ENCODE measurements at regions not wholly inside any gene's neighbourhood (a gene's known extent, or its start where the extent isn't known, plus 50 kb on each side); places are given as distances from the start of the nearest gene placed in this dataset.
"Not testable (repeated sequence)": the region's sequence is repeated elsewhere in the genome, so short reads cannot be mapped to it uniquely, and the experiment has no call there.

- no peak for DNase-seq (ENCODE audit: low read depth in 3 of 3, low spot score in 2 of 3)
These were observed 109.6 kb upstream of the KLF13 start for GRCh38 chr15:31217067-31217466.

- no peak for DNase-seq (ENCODE audit: low read depth in 3 of 3, low spot score in 2 of 3)
These were observed 108.9 kb upstream of the KLF13 start for GRCh38 chr15:31217566-31218270.

DNA sequence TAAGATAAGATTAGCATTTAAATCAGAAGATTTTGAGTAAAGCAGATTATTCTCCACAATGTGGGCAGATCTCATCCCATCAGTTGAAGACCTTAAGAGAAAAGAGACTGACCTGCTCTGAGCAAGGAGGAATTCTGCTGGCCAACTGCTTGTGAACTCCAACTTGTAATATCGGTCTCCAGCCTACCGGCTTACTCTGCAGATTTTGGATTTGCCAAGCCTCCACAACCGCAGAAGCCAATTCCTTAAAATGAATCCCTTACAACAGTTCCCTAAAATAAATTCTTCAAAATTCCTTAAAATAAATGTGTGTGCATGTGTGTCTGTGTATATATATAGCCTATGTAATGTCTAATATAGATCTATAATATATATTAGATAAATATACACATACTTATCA lies 107.4 kb upstream of the KLF13 start:
- DNase-seq (ENCODE audit: low read depth in 3 of 3, low spot score in 2 of 3), result no peak

DNA sequence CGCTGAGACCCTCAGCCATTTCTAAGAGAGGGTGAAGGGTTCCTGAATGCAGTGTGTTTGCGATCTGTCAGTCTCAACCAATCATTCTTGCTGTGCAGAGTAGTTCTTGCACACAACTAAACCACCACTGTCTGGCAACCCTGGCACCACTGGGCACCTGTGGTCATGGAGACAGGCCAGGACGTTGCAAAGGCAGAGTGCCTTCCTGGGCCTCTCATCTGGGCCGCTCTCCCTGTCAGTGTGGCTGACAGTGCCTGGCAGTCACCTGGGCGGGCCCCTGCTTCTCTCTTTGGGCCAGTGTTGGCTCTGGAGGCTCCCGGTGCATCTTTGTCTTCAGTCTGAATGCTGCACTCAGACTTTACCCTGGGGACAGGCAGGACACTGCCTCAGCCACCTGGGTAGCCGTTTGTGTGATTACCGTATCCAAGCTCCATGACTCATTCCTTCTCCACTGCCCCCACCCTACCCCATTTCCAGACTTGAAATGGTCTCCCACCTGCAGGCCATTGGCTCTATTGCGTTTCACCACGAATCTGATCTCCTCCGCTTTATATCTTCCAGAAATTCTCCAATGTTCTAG lies 104.6 kb upstream of the KLF13 start:
- DNase-seq (ENCODE audit: low read depth in 3 of 3, low spot score in 2 of 3), result no peak

DNA sequence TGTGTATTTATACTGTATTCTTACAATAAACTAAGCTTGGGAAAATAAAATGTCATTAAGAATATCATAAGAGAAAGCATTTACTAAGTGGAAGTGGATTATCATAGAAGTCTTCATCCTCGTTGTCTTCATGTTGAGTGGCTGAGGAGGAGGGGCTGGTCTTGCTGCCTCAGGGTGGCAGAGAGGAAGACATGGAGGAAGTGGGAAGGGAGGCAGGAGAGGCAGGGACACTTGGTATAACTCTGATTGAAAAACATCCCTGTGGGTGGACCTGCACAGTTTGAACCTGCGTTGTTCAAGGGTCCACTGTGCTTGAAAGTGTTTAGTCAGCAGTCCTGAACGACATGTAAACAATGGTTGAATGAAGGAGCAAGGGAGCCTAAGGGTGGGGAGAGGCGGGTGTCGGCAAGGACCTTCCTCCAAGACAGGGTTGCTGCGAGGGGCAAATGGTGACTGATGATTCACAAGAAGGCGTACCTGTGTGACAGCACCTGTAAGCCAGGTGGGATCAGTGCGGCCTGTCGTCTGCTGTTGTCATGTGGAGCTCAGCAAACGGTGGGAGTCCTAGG lies 103.8 kb upstream of the KLF13 start:
- no peak for DNase-seq (ENCODE audit: low read depth in 3 of 3, low spot score in 2 of 3)

GRCh38 chr15:31223478-31224350 lies 102.9 kb upstream of the KLF13 start:
- DNase-seq (ENCODE audit: low read depth in 3 of 3, low spot score in 2 of 3), result no peak

- not testable (repeated sequence) for DNase-seq (ENCODE audit: low read depth in 3 of 3, low spot score in 2 of 3)
These were observed 102.0 kb upstream of the KLF13 start for GRCh38 chr15:31224661-31225060.

DNA sequence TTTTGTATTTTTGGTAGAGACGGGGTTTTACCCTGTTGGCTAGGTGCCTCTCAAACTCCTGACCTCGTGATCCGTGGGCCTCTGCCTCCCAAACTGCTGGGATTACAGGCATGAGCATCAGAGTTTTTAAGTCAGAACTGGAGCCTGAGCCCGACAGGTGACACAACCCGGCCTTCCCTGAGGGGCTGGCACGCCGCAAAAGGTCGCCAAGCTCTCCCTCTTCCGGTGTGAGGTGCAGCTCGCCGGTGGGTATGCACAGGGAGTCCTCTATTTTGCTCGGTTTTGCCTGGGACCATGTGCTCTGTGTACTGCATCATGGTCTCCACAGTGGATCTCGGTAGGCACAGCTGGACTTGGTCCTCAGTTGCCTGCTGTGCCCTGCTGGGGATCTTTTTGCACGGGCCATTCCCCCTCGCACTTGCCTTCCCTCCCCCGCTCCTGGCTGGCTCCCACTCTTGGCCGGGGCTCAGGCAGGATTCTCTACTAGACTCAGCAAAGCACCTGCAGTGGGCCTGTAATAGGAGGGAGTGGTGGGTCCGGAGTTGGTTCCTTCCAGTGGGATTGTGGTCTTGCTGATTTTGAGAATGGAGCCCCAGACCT lies 101.2 kb upstream of the KLF13 start:
- DNase-seq (ENCODE audit: low read depth in 3 of 3, low spot score in 2 of 3), result no peak

DNA sequence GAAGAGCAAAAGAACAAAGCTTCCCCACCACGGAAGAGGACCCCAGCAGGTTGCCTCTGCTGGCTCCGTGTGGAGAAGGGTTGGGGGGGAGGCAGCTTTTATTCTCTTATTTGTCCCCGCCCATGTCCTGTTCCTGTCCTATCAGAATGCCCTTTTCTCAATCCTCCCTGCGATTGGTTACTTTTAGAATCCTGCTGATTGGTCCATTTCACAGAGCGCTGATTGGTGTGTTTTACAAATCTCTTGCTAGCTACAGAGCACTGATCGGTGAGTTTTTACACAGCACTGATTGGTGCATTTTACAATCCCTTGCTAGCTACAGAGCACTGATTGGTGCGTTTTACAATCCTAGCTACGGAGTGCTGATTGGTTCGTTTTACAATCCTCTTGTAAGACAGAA lies 100.6 kb upstream of the KLF13 start:
- no peak for DNase-seq (ENCODE audit: low read depth in 3 of 3, low spot score in 2 of 3)

DNA sequence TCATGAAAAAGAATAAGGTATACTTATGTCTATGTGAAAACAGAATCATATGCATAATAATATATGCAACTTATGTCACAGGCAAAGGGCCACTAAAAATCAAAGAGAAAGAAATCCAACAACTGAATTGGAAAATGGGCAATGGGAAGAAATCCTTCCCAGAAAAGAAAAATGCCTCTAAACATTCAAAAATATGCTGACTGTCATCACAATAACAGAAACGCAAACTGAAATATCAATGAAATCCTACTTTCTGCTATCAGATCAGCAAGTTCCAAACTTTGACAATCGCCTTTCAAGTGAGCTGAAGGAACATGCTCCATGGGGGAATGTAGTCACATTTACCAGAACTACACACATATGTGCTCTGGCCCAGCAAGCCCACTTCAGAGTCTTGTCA lies 99.4 kb upstream of the KLF13 start:
- no peak for DNase-seq (ENCODE audit: low read depth in 3 of 3, low spot score in 2 of 3)

DNA sequence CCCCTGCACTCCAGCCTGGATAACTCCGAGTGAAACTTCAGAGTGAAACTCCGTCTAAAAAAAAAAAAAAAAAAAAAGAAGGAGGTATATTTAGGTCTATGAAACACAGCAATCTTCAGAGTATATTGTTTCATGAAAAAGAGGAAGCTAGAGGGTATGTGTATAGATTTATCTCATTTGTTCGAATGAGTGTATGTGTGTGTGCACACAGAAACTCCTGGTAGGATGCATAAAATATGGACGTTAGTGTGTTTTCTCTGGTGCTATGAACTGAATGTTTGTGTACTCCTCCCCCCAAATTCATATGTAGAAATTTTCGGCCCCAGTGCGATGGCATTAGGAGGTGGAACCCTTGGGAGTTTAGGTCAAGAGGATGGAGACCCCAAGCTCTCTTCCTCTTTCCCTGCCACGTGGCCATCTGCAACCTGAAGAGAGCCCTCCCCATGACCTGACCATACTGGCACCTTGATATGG lies 98.6 kb upstream of the KLF13 start:
- DNase-seq (ENCODE audit: low read depth in 3 of 3, low spot score in 2 of 3), result no peak

DNA sequence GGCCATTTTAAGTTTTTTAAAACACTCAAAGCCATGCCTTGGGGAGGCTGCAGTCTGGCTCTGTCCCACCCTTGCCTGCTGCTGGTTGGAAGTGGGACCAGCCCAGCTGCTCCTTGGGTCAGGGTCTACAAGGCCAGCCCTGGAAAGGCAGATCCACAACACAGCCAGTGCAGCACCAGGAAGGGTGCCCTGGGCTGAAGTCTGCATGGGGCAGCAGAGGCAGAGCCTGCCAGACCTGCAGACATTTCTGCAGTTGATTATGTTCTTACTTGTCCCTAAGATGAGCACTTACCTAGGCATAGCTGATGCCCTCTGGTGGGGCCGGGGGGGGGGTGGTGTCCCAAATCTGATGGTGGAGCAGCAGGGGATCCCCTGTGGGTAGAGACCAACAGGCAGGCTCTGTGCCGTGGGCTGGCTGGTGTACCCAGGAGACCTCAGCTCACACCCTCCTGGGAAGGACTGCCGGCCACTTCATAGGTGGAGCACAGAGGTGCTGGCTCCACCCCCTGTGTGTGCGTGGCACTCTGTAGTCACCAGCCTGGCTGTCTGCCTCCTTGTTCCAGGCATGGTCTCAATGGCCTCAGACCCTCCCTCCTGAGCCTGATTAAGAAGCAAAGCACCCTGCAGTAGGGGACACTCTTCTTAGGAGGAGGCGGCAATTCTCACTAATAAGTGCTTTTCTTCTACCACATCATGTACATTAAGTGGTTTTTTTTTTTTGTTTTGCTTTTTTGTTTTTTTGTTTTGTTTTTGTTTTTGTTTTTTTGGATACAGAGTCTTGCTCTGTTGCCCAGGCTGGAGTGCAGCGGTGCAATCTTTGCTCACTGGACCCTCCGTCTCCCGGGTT lies 97.4 kb upstream of the KLF13 start:
- no peak for DNase-seq (ENCODE audit: low read depth in 3 of 3, low spot score in 2 of 3)

- no peak for DNase-seq (ENCODE audit: low read depth in 3 of 3, low spot score in 2 of 3)
These were observed 95.8 kb upstream of the KLF13 start for GRCh38 chr15:31230630-31231485.

DNA sequence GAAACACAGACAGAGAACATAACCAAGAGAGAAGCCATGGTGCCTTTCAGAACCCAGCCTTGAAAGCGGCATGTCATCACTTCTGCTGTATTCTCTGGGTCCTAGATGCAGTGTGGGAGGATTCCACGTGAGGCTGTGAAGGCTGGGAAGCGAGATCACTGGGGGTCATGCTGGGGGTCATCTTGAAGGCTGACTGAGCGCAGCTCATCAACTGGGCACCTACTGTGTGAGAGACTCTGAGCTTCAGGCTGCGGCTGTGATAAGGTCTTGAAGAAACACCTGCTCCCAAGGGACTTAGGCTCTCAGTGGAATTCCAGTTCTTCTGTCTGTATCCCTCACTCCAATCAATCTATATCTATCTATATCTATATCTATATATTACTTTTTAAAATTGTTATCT lies 91.8 kb upstream of the KLF13 start:
- no peak for DNase-seq (ENCODE audit: low read depth in 3 of 3, low spot score in 2 of 3)

GRCh38 chr15:31235311-31236183 lies 91.1 kb upstream of the KLF13 start:
- no peak for DNase-seq (ENCODE audit: low read depth in 3 of 3, low spot score in 2 of 3)

DNA sequence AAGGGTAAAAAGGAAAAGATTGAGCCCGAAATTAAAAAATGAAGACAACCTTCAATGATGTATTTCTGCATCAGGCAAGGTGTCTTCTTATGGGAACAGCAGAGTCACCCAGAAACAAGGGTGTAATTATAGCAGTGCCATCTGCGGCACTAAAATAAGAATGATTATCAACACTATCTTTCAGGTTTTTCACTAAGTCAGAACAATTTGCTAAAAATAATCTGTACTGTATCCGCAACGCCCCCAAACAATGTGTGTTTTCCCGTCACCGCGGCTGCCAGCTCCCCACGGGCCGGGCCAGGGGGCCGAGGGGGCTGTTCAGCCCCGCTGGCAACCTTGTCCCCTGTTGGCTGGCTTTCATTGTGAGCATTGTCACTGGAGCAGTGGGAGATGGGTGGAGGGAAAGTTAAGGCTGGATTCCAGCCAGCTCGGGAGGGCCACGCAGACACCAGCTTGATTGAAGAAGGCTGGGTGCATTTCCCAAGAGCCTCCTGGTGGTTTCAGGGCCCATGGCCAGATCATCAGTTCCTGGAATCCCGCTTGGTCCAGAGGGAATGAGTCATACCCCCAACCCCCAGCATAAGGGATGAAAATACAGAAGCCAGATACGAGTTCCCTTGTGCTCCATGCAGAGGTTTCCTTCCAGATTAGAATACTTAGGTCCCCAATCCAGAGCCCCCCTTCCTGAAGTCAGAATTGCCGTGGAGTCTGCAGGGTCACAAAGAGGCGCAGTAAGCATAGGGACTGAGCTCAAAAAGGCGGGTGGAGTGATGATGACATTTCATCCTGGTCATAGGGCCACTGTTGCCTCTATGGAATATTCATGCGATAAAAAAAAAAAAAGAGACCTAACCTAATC lies 90.2 kb upstream of the KLF13 start:
- no peak for DNase-seq (ENCODE audit: low read depth in 3 of 3, low spot score in 2 of 3)

- no peak for DNase-seq (ENCODE audit: low read depth in 3 of 3, low spot score in 2 of 3)
These were observed 89.7 kb upstream of the KLF13 start for GRCh38 chr15:31237043-31237324.
